Stimulated activated CD4-positive, alpha-beta T cell treated with anti-CD3 and anti-CD28 coated beads, TNF-alpha, amount 100 ng/mL, for 1 hour (primary cell): ENCODE measurements at regions not wholly inside any gene's neighbourhood (a gene's known extent, or its start where the extent isn't known, plus 50 kb on each side); places are given as distances from the start of the nearest gene placed in this dataset.

Experiments used
- DNase-seq, 3 donors: peaks; one replicate each; pipeline ENCODE4 v3.0.0-alpha.2; 2020; ENCODE audit warnings: low read depth in 3 of 3, low spot score in 1 of 3

DNA sequence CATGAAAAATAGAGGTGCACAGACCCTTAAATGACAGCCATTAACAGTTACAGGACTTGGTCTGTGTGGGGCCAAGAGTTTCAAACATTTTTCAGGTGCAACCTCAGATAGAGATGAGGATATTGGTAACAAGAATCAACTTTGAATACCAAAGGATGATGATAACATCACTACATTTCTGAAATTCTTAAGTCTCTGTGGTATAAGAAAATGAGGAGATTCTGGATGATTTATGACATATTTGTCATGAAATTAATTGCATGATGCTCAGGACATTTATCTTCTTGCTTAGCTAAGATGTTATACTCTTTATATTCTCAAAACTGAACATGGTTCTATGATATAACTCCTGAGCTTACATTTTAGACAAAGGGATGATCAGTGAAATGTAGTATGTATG lies 471.8 kb upstream of the CWC22 start:
- DNase-seq = no peak

DNA sequence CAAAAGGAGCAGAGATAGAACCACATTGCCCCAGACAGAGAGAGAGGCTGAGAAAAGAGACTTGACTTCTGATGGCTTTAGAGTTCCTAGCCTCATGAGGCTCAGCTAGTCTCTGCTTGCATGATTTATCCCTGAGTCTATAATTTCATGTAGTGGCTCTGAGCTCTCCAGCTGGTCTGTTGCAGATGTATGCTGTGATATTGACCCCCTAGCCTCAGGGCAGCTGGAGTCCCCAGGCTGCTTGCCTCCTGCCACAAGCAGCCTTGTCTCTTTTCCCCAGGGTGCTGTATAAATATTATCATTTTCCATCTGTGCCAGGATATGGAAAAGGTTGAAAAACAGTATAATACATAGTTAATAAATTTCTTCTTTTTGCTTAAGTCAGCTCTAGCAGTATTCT lies 467.6 kb upstream of the CWC22 start:
- no peak for DNase-seq

DNA sequence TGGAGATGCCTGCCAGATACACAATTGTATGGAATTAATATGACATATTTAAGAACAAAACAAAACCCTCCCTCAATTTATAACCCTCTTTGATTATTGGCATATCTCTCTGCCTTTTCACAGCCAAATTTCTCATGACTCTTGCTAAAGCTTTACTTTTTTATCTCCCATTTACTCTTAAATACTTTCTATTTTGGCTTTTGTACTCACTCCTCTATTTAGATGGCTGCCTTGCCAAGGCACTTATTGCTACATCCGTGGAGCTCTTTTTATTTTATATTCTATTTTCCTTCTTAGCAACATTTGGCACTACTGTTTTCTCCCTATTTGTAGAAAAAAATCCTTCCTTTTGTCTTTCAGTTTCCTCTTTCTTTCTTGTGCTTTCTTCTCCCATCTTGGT lies 466.4 kb upstream of the CWC22 start:
- DNase-seq = no peak

DNA sequence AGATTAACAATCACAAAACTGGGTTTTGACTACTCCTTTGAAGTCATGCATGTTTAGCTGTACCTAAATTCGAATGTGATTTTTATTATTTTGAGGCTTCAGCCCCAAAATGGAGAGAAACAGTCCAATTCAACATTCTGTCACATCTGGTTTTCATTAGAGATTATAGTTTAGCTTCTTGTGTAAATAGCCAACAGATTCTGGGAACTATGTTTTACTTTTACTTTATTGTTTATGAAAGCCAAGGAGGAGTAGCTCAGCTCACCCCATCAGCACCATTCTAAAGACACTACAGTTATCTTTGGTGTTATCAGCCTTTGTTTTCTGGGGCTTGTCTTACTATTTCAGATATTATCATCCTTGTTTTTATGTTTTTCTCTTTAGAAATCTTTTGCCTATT lies 465.0 kb upstream of the CWC22 start:
- no peak for DNase-seq

DNA sequence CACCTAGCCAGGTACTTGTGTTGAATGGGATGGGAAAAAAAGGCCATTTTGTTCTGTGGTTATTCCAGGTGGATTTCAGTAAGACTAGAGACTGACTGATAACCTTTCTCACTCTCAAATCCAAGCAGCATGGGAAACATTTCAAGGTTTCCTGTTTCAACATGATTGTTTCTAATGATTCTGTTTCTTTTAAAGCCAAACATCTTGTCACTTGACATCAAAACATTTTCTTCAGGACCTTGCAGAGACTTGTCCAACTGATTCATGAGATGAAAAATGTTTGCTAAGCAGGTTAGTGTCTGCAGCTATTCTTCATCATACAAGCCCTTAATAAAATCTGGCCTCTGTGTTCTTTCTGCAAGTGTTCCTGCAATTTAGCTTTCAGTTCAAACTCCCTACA lies 456.5 kb upstream of the CWC22 start:
- no peak for DNase-seq

DNA sequence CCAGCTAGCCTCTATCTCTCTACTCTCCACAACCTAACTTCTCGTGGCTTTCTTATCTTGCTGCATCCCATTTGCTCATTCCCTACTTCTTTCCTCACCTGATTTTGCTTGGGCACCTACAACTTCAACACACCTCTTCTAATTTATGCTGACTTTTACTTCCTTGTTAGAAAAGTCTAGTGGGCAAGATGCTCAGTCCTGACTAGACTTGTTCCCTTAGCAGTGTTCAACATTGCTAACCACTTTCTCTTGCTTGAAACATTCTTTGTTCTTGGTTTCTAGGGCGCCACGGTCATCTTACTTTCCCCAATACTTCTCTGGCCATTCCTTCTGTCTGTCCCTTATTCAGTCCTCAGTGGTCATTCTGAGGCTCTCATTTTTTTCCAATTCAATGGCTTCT lies 454.7 kb upstream of the CWC22 start:
- DNase-seq = no peak

DNA sequence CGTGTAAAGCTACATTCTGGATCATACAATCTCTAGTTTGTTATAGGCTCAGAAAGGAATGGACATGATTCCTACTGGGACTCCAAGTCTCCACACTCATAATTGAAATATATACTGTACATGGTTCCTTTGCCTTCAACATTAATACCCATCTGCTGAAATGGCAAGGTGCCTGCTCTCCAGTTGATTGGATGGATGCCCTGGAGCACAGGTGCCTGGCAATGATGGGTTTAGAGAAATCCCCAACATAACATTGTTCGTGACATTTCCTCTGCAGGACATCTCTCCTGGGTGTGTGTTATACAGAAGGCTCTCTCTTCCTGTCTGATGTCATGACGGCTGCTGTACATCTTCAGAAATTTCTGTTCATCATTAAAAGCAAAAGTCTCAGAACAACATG lies 449.7 kb upstream of the CWC22 start:
- no peak for DNase-seq

DNA sequence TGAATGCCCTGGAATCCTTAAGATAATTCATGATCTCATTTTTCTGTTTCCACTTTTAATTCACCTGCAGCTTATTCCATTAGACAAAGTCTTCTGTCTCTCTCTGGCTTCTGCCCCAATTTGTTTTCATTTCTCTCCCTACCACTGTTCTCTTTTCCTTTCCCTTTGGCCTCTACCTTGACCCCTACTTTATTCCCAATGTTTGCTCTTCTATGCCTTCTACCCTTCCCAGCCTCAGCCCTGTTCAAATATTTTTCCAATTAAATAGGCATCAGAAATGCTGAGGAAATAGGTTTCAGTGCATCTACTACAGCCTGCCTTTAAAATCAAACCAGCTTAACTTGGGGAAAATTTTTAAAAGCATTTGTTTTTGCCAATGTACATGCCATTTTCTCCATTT lies 443.7 kb upstream of the CWC22 start:
- DNase-seq = no peak

DNA sequence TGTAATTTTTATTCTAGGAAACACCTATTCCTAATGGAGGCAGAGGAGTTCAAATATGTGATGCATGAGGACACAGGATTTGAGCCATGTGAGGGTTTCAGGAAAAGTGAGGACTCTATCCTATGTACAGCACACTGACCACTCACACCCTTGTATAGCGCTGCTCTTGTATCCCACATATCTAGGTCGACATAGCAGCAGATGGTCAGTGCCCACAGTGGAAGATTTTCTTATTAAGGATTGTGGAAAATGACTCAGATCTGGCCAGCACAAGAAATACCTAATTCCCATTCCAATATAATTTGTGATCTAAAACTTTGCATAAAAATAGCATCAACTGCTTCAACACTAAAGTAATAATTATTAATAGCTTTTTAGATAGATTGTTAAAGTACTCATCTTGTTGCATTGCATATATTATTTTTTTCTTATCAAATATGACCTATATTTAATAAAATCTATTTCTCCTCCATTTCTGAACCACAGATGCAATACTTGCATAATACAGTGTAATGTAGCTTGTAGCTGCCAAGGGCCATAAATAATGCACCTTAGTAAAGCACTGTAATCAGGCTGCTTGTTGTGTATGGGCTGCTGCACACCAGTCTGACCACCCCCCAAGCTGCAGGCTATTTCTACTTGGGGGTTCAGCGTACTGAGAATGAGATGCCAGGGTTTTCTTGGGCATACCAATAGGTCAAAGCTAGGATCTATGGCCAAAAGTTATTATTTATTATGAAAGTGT lies 442.2 kb upstream of the CWC22 start:
- no peak for DNase-seq

DNA sequence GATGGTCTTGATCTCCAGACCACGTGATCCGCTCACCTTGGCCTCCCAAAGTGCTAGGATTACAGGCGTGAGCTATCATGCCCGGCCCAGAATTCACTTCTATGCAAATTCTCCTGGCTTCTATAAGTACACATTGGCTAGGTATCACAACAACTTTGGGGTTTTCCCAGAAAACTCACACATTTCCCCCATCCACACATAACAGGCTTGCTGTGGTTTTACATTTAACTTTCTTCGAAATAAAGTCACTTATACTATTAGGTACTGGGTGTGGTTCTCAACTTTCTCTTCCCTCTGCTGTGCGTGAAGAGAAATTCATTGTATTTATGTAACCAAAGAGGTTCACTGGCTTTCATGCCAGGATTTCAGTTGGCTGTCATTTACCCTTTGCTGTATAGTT lies 439.4 kb upstream of the CWC22 start:
- no peak for DNase-seq

DNA sequence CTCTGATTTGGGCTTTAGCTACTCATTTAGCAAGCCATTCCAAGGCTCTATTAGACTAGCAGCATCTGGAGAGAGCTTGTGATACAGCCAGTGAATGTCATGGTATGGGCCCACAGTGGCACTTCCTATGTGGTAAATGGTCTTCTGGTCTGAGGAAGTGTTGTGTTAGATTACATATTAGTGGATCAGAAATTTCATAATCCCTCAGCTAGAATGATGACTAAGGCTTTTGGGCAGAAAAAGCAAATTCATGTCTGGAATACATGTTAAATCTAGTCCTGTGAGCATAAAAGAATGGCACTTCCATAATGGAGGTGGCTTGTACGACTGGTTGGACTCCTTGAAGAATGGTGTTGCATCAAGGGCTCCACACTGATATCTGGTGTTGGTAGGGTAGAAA lies 436.8 kb upstream of the CWC22 start:
- no peak for DNase-seq

DNA sequence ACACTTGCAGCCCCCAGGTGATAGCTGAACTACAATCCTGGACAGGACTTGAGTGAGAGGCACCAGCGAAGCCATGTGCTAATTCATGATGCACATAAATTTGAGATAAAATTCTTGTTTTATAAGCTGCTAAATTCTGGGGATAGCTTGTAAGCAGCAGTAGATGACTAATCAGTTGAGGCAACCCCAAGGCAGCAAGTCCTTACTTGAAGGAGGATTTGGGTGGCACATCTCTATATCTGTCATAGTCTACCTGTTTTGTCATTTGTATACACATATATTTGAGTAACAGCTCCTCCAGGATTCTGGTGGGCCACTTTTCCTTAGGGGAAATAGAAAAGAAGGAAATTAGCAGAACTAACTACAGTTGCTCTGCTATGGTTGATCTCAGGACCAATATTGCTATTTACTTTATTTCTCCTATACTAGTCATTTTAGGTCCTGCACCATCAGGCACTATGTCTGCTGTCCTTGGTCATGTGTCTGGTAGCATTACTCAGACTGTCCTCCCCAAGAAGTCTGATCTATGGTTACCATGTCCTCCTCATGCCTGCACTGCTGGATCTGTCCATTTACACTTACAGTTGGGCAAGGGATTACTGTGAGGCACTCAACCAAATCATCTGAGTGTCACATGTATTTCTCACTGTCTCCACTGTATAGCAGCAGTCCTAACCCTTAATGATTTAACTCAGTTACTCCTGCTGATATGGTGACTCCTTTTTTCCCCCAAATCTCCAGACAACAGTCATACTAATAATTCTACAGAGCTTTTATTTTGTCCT lies 436.0 kb upstream of the CWC22 start:
- DNase-seq = no peak

DNA sequence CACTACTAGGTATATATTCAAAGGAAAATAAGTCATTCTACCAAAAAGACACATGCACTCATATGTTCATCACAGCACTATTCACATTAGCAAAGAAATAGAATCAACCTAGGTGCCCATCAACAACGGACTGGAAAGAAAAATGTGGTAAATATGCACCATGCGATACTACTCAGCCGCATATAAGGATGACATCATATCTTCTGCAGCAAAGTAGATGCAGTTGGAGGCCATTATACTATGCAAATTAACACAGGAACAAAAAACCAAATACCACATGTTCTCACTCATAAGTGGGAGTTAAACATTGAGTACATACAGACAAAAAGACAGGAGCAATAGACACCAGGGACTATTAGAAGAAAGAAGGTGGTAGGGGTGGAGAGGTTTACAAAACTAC lies 412.1 kb upstream of the CWC22 start:
- no peak for DNase-seq

DNA sequence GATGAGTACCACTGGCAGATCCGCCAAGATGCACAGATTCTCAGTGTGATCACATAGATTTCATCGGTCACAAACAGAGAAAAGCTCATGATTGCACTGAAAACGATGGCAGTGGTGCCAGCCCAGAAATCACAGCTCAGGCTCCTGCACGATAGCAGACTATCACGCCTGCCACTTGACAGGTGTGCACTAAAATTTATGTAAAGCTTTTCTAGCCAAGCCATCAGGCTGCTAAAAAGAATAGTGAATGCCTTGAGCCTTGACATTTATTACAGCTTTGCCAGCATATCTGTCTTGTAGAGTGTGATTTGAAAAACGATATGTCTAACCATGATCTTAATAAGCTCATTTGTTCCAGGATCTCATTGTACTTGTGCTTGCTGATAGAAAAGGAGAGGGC lies 409.5 kb upstream of the CWC22 start:
- no peak for DNase-seq

DNA sequence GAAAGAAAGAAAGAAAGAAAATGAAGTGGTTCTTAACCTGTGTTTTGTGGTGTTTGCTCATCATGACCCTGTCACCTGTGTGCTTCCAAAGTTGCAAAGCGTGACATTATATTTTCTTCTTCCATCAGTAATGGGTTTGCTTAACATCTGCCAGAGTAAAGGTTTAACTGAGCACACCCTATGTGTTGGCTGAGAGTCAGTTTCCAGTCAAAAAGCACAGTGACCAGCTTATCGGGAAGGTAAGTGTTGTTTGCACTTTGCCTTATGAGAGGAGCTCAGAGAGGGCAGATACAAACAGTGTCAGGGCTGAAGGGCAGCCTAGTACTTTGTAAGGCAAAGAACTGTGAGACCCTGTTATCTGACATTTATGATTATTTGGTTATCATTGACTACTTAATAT lies 406.2 kb upstream of the CWC22 start:
- no peak for DNase-seq

DNA sequence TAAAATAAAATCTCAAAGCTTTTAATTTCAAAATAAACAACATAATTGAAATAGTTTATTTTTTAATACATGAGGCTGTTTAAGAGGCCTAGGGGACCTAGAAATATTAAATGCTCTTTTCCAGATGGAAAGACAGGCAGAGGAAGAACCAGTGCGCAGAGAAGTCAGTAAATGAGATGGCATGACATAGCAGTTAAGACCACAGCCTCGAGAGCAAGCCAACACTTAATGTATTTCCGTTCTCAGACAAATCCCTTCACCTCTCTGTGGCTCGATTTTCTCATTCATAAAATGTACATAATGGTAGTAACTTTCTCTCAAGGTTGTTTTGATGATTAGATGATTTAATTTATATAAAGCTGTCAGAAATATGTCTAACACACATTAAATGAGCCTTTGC lies 405.1 kb upstream of the CWC22 start:
- DNase-seq = no peak

DNA sequence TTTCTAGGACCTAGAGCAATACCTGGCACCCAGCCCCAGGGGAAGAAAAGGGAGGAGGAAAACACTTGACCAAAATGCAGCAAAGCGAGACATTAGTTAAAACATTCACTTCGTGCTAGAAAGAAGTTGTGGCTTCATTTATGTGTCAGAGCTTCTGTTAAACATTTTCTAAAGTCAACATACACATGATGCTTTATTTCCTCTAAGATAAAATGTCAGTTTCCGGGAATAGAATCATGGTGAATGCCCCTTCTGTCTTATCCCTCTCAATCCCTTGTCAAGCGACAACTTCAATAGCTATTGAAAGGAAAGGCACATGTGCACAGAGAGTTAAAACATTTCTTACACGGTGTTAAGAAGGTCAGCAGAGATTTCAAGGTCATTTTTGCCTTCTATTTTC lies 404.6 kb upstream of the CWC22 start:
- DNase-seq = no peak

DNA sequence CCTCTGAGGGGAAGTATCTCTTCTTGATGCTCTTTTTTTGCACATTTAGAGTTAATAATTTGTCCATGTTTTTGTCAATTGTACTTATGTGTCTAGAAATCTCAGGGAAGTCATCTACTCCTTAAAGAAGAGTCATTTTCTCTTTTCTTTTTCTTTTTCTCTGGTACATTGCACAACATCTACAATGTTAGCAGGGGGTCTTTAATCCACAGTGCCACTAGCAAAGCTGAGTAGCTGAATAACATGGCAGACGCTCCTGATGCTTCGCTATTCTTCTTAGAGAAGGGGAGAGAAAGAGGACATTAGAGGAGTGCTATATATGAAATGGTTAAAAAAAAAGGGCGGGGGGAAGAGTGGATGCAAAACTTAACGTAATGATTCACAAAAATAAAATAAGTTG lies 399.6 kb upstream of the CWC22 start:
- no peak for DNase-seq

DNA sequence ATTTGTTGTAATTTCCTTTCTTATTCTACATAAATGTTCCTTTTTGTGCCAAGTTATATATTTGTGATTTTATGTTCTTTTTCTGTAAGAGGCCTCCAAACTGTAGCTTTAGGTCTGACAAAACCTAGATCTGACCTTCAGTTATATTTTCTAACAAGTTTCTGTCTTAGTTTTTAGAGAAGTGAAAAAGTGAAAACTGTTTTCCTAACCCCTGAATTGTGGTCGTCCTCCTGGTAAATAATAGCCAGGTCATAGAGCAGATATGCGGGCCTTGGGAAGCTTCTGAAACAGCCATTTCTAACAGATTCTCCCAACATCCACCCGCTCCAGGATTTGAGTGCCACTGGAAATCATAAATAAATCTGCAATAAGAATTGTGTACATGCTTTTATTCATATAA lies 398.4 kb upstream of the CWC22 start:
- no peak for DNase-seq

DNA sequence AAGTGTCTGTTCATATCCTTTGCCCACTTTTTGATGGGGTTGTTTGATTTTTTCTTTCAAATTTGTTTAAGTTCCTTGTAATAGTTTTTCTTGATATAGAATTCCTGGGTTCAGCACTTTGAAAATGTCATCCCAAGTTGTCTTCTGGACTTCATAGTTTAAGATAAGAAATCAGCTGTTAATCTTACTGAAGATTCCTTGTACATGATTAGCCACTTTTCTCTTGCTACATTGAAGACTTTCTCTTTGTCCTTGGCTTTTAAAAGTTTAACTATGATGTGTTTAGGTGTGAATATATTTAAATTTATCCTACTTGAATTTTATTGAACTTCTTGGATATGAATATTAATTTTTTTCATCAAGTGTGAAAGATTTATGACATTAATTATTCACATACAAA lies 387.2 kb upstream of the CWC22 start:
- no peak for DNase-seq

DNA sequence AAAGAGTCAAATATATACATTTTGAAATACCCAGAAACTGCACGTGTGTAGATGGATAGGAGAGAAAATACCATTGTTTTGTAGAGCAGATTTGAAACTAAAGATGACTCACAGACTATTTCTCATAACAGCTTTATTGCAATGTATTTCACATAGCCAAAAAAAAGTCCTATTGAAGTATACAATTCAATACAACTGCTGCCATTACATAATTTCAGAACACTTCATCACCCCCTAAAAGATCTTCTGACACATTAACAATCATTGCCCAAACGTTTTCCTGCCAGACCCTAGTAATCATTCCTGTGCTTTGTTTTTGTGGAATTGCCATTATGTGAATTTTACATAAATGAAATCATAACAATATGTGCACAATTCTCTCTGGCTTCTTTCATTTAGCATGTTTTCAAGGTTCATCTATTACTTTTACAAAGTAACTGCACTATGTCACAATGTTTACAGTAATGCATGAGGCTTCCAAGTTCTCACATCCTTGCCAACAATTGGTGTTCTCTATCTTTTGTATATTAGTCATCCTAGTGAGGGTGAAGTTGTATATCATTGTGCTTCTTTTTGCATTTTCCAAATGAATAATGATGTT lies 378.6 kb upstream of the CWC22 start:
- DNase-seq = no peak

DNA sequence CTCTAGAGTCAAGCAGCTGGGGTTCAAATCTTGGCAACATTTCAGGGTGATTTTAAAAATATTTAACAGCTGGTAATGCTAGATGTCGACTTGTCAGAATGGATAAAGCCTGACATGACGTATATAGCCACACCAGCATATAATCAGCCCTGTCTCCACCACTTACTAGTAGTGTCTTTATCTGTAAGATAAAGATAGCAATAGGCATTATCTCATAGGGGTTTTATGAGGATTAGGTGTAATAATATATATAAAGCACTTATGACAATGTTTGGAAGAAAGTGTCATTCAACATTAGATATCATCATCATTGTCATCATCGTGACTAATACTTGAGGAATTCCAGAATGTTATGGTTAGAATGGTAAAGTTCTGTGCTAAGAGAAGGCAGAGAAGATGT lies 369.0 kb upstream of the CWC22 start:
- DNase-seq = no peak
